Endothelial cell of umbilical vein (primary cell): ENCODE measurements at regions not wholly inside any gene's neighbourhood (a gene's known extent, or its start where the extent isn't known, plus 50 kb on each side); places are given as distances from the start of the nearest gene placed in this dataset.

Experiments used
- BruUV-seq: library from RNA; stranded (reverse); fragments of 400-500 nt; replicated peaks from 2 replicates; lab custom pipeline; 2021; lab: Mats Ljungman, UMichigan
- CTCF ChIA-PET: fragments of 300-600, 350-600 bp; sonication (Branson Sonifier 250); formaldehyde crosslinking; loops from one replicate; lab custom pipeline; 2021; ENCODE audit warnings: antibody characterized with exemption, inconsistent platforms; lab: Charles Lee
- POLR2A ChIA-PET: fragments of 300-600, 350-600 bp; sonication (Branson Sonifier 250); formaldehyde crosslinking; loops from one replicate; lab custom pipeline; 2021; ENCODE audit warnings: antibody characterized with exemption, inconsistent platforms; lab: Charles Lee
- DNase-seq: peaks from one replicate; pipeline ENCODE4 v3.0.0-alpha.2; 2011; ENCODE audit warnings: low read depth, low spot score
- FAIRE-seq: peaks from 2 replicates; lab custom pipeline; 2011; peaks lifted over from hg19 to GRCh38; lab: Jason Lieb, UNC
- H2AFZ ChIP-seq: 2 replicates; pipeline ENCODE4 v1.6.0; 2012; ENCODE audit warnings: low read depth, low read length, control low read depth, inconsistent platforms
- H3K27ac ChIP-seq: 2 replicates; pipeline ENCODE4 v1.5.1; 2011; ENCODE audit warnings: low read depth, mild to moderate bottlenecking, control low read depth, low read length, moderate library complexity; ENCODE audit not compliant: insufficient read depth
- H3K27me3 ChIP-seq, 2 experiments: 2 replicates each; pipeline versions ENCODE4 v1.6.0 to v1.6.1; 2011; ENCODE audit warnings: low read length in 2 of 2, mixed read lengths in 1 of 2; ENCODE audit not compliant: control insufficient read depth in 2 of 2, insufficient read depth in 2 of 2
- H3K36me3 ChIP-seq, 2 experiments: 2 replicates in 1 of 2; 3 replicates in 1 of 2; pipeline ENCODE4 v1.5.1; 2011; ENCODE audit warnings: low read length in 2 of 2, mild to moderate bottlenecking in 1 of 2, moderate library complexity in 1 of 2; ENCODE audit not compliant: control insufficient read depth in 2 of 2, insufficient read depth in 2 of 2; ENCODE audit errors: extremely low read depth in 1 of 2
- H3K4me1 ChIP-seq: 3 replicates; pipeline ENCODE4 v1.5.1; 2011; ENCODE audit warnings: mild to moderate bottlenecking, low read length; ENCODE audit not compliant: control insufficient read depth, insufficient read depth; ENCODE audit errors: extremely low read depth
- H3K4me2 ChIP-seq: 2 replicates; pipeline ENCODE4 v1.6.1; 2011; ENCODE audit warnings: low read length, control low read depth, mixed read lengths; ENCODE audit not compliant: insufficient read depth
- H3K4me3 ChIP-seq, 3 experiments: fragments of 200-600 bp in 1 of 3; sonication (generic), shearing (Covaris generic) in 1 of 3; replicated peaks in 1 of 3; 2 replicates each; pipeline ENCODE4 v1.5.1; 2011 to 2016; ENCODE audit warnings: control low read depth in 3 of 3, low read length in 3 of 3, mild to moderate bottlenecking in 2 of 3, inconsistent platforms in 1 of 3, low read depth in 1 of 3, moderate library complexity in 1 of 3; ENCODE audit not compliant: insufficient read depth in 1 of 3
- H3K79me2 ChIP-seq: 2 replicates; pipeline ENCODE4 v1.6.0; 2012; ENCODE audit warnings: low read length, inconsistent platforms; ENCODE audit not compliant: control insufficient read depth, insufficient read depth
- H3K9ac ChIP-seq: replicated peaks from 2 replicates; pipeline ENCODE3; 2011; ENCODE audit warnings: low read length, control low read depth; ENCODE audit not compliant: insufficient read depth; ENCODE audit errors: extremely low read depth
- H3K9me1 ChIP-seq: replicated peaks from 3 replicates; pipeline ENCODE4 v1.6.0; 2011; ENCODE audit warnings: mild to moderate bottlenecking, low read length; ENCODE audit not compliant: control insufficient read depth, insufficient read depth; ENCODE audit errors: extremely low read depth
- H3K9me3 ChIP-seq: replicated peaks from 2 replicates; pipeline ENCODE4 v1.5.1; 2012; ENCODE audit warnings: low read length, inconsistent platforms; ENCODE audit not compliant: control insufficient read depth, insufficient read depth
- H4K20me1 ChIP-seq: replicated peaks from 2 replicates; pipeline ENCODE3; 2011; ENCODE audit warnings: mild to moderate bottlenecking, low read length; ENCODE audit not compliant: control insufficient read depth, insufficient read depth; ENCODE audit errors: extremely low read depth
- CTCF ChIP-seq, 2 donors: IDR thresholded peaks; 1 replicate in 1 of 2; 2 replicates in 1 of 2; pipeline ENCODE4 v1.5.1; 2011; ENCODE audit warnings: low read length in 2 of 2, mild to moderate bottlenecking in 2 of 2, moderate library complexity in 2 of 2, control low read depth in 1 of 2, inconsistent platforms in 1 of 2, low read depth in 1 of 2; ENCODE audit not compliant: insufficient read depth in 1 of 2; ENCODE audit errors: extremely low read depth in 1 of 2
- EZH2 ChIP-seq: IDR thresholded peaks from 2 replicates; pipeline ENCODE4 v1.6.1; 2012; ENCODE audit warnings: borderline replicate concordance, low read depth, mild to moderate bottlenecking, moderate library complexity, low read length, inconsistent platforms; ENCODE audit not compliant: severe bottlenecking
- FOS ChIP-seq: IDR thresholded peaks from 2 replicates; pipeline ENCODE4 v1.6.1; 2011; ENCODE audit warnings: mild to moderate bottlenecking, low read length, moderate library complexity, borderline replicate concordance; ENCODE audit not compliant: insufficient read depth
- GATA2 ChIP-seq: IDR thresholded peaks from 2 replicates; pipeline ENCODE4 v1.7.0; 2011; ENCODE audit warnings: low read depth, mild to moderate bottlenecking, moderate library complexity, mixed read lengths, low read length; ENCODE audit not compliant: insufficient read length, insufficient read depth
- JUN ChIP-seq: IDR thresholded peaks from 2 replicates; pipeline ENCODE4 v1.6.1; 2011; ENCODE audit warnings: borderline replicate concordance, low read depth; ENCODE audit not compliant: insufficient read length, insufficient read depth
- MAX ChIP-seq: IDR thresholded peaks from 2 replicates; pipeline ENCODE4 v1.6.1; 2011; ENCODE audit not compliant: insufficient read depth, insufficient read length
- MYC ChIP-seq: IDR thresholded peaks from one replicate; pipeline ENCODE4 v1.6.1; 2011; ENCODE audit warnings: mild to moderate bottlenecking, low read depth, low read length
- POLR2A ChIP-seq: IDR thresholded peaks from 2 replicates; pipeline ENCODE4 v1.6.1; 2012; ENCODE audit warnings: low read depth, mild to moderate bottlenecking, control low read depth, low read length
- POLR2AphosphoS5 ChIP-seq: IDR thresholded peaks from 2 replicates; pipeline ENCODE4 v1.6.1; 2012; ENCODE audit warnings: low read depth, mild to moderate bottlenecking, control low read depth, low read length, moderate library complexity; ENCODE audit not compliant: insufficient read depth
- dilution Hi-C: fragments of 300-500 bp; cut with MboI; formaldehyde crosslinking; loops from one replicate; pipeline ENCODE4 v1.15.0; 2019; ENCODE audit warnings: low sequenced_read_pairs; ENCODE audit not compliant: extremely low pct_ligation_motif_present
- intact Hi-C: fragments of 100-400 bp; cut with micrococcal nuclease; formaldehyde crosslinking; loops from one replicate; pipeline ENCODE4 v1.10.0; 2022

GRCh38 chr6:131431718-131432117 lies 141.3 kb upstream of the ARG1 start:
- no peaks in the 10 kb centered on the region for H3K4me1 ChIP-seq
- no peak overlapping the region for H2AFZ ChIP-seq
- no peak overlapping the region for H3K9ac ChIP-seq
- H3K9me1 ChIP-seq = no peaks in the 10 kb centered on the region
- H3K27ac ChIP-seq = no peak overlapping the region
- no peak overlapping the region for H3K4me2 ChIP-seq
- no peak for FAIRE-seq
- intact Hi-C loops (no loop called here), dilution Hi-C loops (no loop called here)
- BruUV-seq = no TSS peak
- H3K4me3 ChIP-seq = no peak overlapping the region
- DNase-seq = no peak
- TF ChIP-seq POLR2AphosphoS5 (no peak), JUN (no peak), MAX (no peak), GATA2 (no peak), CTCF (IDR thresholded peaks at IDR 0.05; ENCODE audit: extremely low read depth in 1 of 2, insufficient read depth in 1 of 2, low read depth in 1 of 2, low read length in 2 of 2) (no peak), POLR2A (no peak), MYC (no peak), EZH2 (no peak), FOS (no peak)
- POLR2A ChIA-PET = no interaction called here
- no peaks in the 10 kb centered on the region for H3K36me3 ChIP-seq
- no peaks in the 10 kb centered on the region for H3K9me3 ChIP-seq
- H4K20me1 ChIP-seq = no peaks in the 10 kb centered on the region
- no peaks in the 10 kb centered on the region for H3K27me3 ChIP-seq
- CTCF ChIA-PET = interaction anchor here (1.0 to 1.2 kb wide), 2 partner anchors 39 to 88 kb away, joined by 3 read pairs; no protein-coding TSS in a partner anchor
- no peaks in the 10 kb centered on the region for H3K79me2 ChIP-seq
